Endothelial cell of umbilical vein (primary cell): ENCODE measurements at regions not wholly inside any gene's neighbourhood (a gene's known extent, or its start where the extent isn't known, plus 50 kb on each side); places are given as distances from the start of the nearest gene placed in this dataset.

Experiments
- BruUV-seq: library from RNA; stranded (reverse); fragments of 400-500 nt; replicated peaks from 2 replicates; lab custom pipeline; 2021; lab: Mats Ljungman, UMichigan
- CTCF ChIA-PET: fragments of 300-600, 350-600 bp; sonication (Branson Sonifier 250); formaldehyde crosslinking; loops from one replicate; lab custom pipeline; 2021; ENCODE audit warnings: antibody characterized with exemption, inconsistent platforms; lab: Charles Lee
- POLR2A ChIA-PET: fragments of 300-600, 350-600 bp; sonication (Branson Sonifier 250); formaldehyde crosslinking; loops from one replicate; lab custom pipeline; 2021; ENCODE audit warnings: antibody characterized with exemption, inconsistent platforms; lab: Charles Lee
- DNase-seq: peaks from one replicate; pipeline ENCODE4 v3.0.0-alpha.2; 2011; ENCODE audit warnings: low read depth, low spot score
- FAIRE-seq: peaks from 2 replicates; lab custom pipeline; 2011; peaks lifted over from hg19 to GRCh38; lab: Jason Lieb, UNC
- H2AFZ ChIP-seq: 2 replicates; pipeline ENCODE4 v1.6.0; 2012; ENCODE audit warnings: low read depth, low read length, control low read depth, inconsistent platforms
- H3K27ac ChIP-seq: 2 replicates; pipeline ENCODE4 v1.5.1; 2011; ENCODE audit warnings: low read depth, mild to moderate bottlenecking, control low read depth, low read length, moderate library complexity; ENCODE audit not compliant: insufficient read depth
- H3K27me3 ChIP-seq, 2 experiments: 2 replicates each; pipeline versions ENCODE4 v1.6.0 to v1.6.1; 2011; ENCODE audit warnings: low read length in 2 of 2, mixed read lengths in 1 of 2; ENCODE audit not compliant: control insufficient read depth in 2 of 2, insufficient read depth in 2 of 2
- H3K36me3 ChIP-seq, 2 experiments: 2 replicates in 1 of 2; 3 replicates in 1 of 2; pipeline ENCODE4 v1.5.1; 2011; ENCODE audit warnings: low read length in 2 of 2, mild to moderate bottlenecking in 1 of 2, moderate library complexity in 1 of 2; ENCODE audit not compliant: control insufficient read depth in 2 of 2, insufficient read depth in 2 of 2; ENCODE audit errors: extremely low read depth in 1 of 2
- H3K4me1 ChIP-seq: 3 replicates; pipeline ENCODE4 v1.5.1; 2011; ENCODE audit warnings: mild to moderate bottlenecking, low read length; ENCODE audit not compliant: control insufficient read depth, insufficient read depth; ENCODE audit errors: extremely low read depth
- H3K4me2 ChIP-seq: 2 replicates; pipeline ENCODE4 v1.6.1; 2011; ENCODE audit warnings: low read length, control low read depth, mixed read lengths; ENCODE audit not compliant: insufficient read depth
- H3K4me3 ChIP-seq, 3 experiments: fragments of 200-600 bp in 1 of 3; sonication (generic), shearing (Covaris generic) in 1 of 3; replicated peaks in 1 of 3; 2 replicates each; pipeline ENCODE4 v1.5.1; 2011 to 2016; ENCODE audit warnings: control low read depth in 3 of 3, low read length in 3 of 3, mild to moderate bottlenecking in 2 of 3, inconsistent platforms in 1 of 3, low read depth in 1 of 3, moderate library complexity in 1 of 3; ENCODE audit not compliant: insufficient read depth in 1 of 3
- H3K79me2 ChIP-seq: 2 replicates; pipeline ENCODE4 v1.6.0; 2012; ENCODE audit warnings: low read length, inconsistent platforms; ENCODE audit not compliant: control insufficient read depth, insufficient read depth
- H3K9ac ChIP-seq: replicated peaks from 2 replicates; pipeline ENCODE3; 2011; ENCODE audit warnings: low read length, control low read depth; ENCODE audit not compliant: insufficient read depth; ENCODE audit errors: extremely low read depth
- H3K9me1 ChIP-seq: replicated peaks from 3 replicates; pipeline ENCODE4 v1.6.0; 2011; ENCODE audit warnings: mild to moderate bottlenecking, low read length; ENCODE audit not compliant: control insufficient read depth, insufficient read depth; ENCODE audit errors: extremely low read depth
- H3K9me3 ChIP-seq: replicated peaks from 2 replicates; pipeline ENCODE4 v1.5.1; 2012; ENCODE audit warnings: low read length, inconsistent platforms; ENCODE audit not compliant: control insufficient read depth, insufficient read depth
- H4K20me1 ChIP-seq: replicated peaks from 2 replicates; pipeline ENCODE3; 2011; ENCODE audit warnings: mild to moderate bottlenecking, low read length; ENCODE audit not compliant: control insufficient read depth, insufficient read depth; ENCODE audit errors: extremely low read depth
- CTCF ChIP-seq, 2 donors: IDR thresholded peaks; 1 replicate in 1 of 2; 2 replicates in 1 of 2; pipeline ENCODE4 v1.5.1; 2011; ENCODE audit warnings: low read length in 2 of 2, mild to moderate bottlenecking in 2 of 2, moderate library complexity in 2 of 2, control low read depth in 1 of 2, inconsistent platforms in 1 of 2, low read depth in 1 of 2; ENCODE audit not compliant: insufficient read depth in 1 of 2; ENCODE audit errors: extremely low read depth in 1 of 2
- EZH2 ChIP-seq: IDR thresholded peaks from 2 replicates; pipeline ENCODE4 v1.6.1; 2012; ENCODE audit warnings: borderline replicate concordance, low read depth, mild to moderate bottlenecking, moderate library complexity, low read length, inconsistent platforms; ENCODE audit not compliant: severe bottlenecking
- FOS ChIP-seq: IDR thresholded peaks from 2 replicates; pipeline ENCODE4 v1.6.1; 2011; ENCODE audit warnings: mild to moderate bottlenecking, low read length, moderate library complexity, borderline replicate concordance; ENCODE audit not compliant: insufficient read depth
- GATA2 ChIP-seq: IDR thresholded peaks from 2 replicates; pipeline ENCODE4 v1.7.0; 2011; ENCODE audit warnings: low read depth, mild to moderate bottlenecking, moderate library complexity, mixed read lengths, low read length; ENCODE audit not compliant: insufficient read length, insufficient read depth
- JUN ChIP-seq: IDR thresholded peaks from 2 replicates; pipeline ENCODE4 v1.6.1; 2011; ENCODE audit warnings: borderline replicate concordance, low read depth; ENCODE audit not compliant: insufficient read length, insufficient read depth
- MAX ChIP-seq: IDR thresholded peaks from 2 replicates; pipeline ENCODE4 v1.6.1; 2011; ENCODE audit not compliant: insufficient read depth, insufficient read length
- MYC ChIP-seq: IDR thresholded peaks from one replicate; pipeline ENCODE4 v1.6.1; 2011; ENCODE audit warnings: mild to moderate bottlenecking, low read depth, low read length
- POLR2A ChIP-seq: IDR thresholded peaks from 2 replicates; pipeline ENCODE4 v1.6.1; 2012; ENCODE audit warnings: low read depth, mild to moderate bottlenecking, control low read depth, low read length
- POLR2AphosphoS5 ChIP-seq: IDR thresholded peaks from 2 replicates; pipeline ENCODE4 v1.6.1; 2012; ENCODE audit warnings: low read depth, mild to moderate bottlenecking, control low read depth, low read length, moderate library complexity; ENCODE audit not compliant: insufficient read depth
- dilution Hi-C: fragments of 300-500 bp; cut with MboI; formaldehyde crosslinking; loops from one replicate; pipeline ENCODE4 v1.15.0; 2019; ENCODE audit warnings: low sequenced_read_pairs; ENCODE audit not compliant: extremely low pct_ligation_motif_present
- intact Hi-C: fragments of 100-400 bp; cut with micrococcal nuclease; formaldehyde crosslinking; loops from one replicate; pipeline ENCODE4 v1.10.0; 2022

- POLR2A ChIA-PET: no interaction called here
- Histone ChIP-seq H3K27ac (no peak overlapping the region), H3K9ac (no peak overlapping the region), H4K20me1 (no peaks in the 10 kb centered on the region), H3K36me3 (no peaks in the 10 kb centered on the region), H2AFZ (no peak overlapping the region), H3K4me3 (no peak overlapping the region), H3K9me1 (no peaks in the 10 kb centered on the region), H3K79me2 (no peaks in the 10 kb centered on the region), H3K4me1 (no peaks in the 10 kb centered on the region), H3K27me3 (no peaks in the 10 kb centered on the region), H3K9me3 (no peaks in the 10 kb centered on the region), H3K4me2 (no peak overlapping the region)
- DNase-seq (no peak), FAIRE-seq (no peak)
- intact Hi-C loops (no loop called here), dilution Hi-C loops (no loop called here)
- TF ChIP-seq JUN (no peak), GATA2 (no peak), MAX (no peak), FOS (no peak), CTCF (IDR thresholded peaks at IDR 0.05; ENCODE audit: extremely low read depth in 1 of 2, insufficient read depth in 1 of 2, low read depth in 1 of 2, low read length in 2 of 2) (no peak), MYC (no peak)
- no TSS peak for BruUV-seq
- CTCF ChIA-PET: no interaction called here
Measured at GRCh38 chr13:111604097-111604496, 283.7 kb downstream of the TEX29 start.

GRCh38 chr13:111608556-111608955 is 288.1 kb downstream of the TEX29 start:
- intact Hi-C loops: no loop called here
- H3K9me1 ChIP-seq: no peaks in the 10 kb centered on the region
- H3K27ac ChIP-seq: no peak overlapping the region
- no peak overlapping the region for H3K9ac ChIP-seq
- peaks cover 2% of the 10 kb centered on the region for H3K9me3 ChIP-seq
- POLR2A ChIA-PET: no interaction called here
- no peak for FAIRE-seq
- DNase-seq: no peak
- CTCF ChIA-PET: no interaction called here
- H3K79me2 ChIP-seq: no peaks in the 10 kb centered on the region
- H4K20me1 ChIP-seq: no peaks in the 10 kb centered on the region
- BruUV-seq: no TSS peak
- no peak overlapping the region for H2AFZ ChIP-seq
- H3K4me2 ChIP-seq: no peak overlapping the region
- dilution Hi-C loops: no loop called here
- no peaks in the 10 kb centered on the region for H3K4me1 ChIP-seq
- H3K27me3 ChIP-seq: no peaks in the 10 kb centered on the region
- TF ChIP-seq MYC (no peak), POLR2A (no peak), FOS (no peak), CTCF (IDR thresholded peaks at IDR 0.05; ENCODE audit: extremely low read depth in 1 of 2, insufficient read depth in 1 of 2, low read depth in 1 of 2, low read length in 2 of 2) (no peak), JUN (no peak), MAX (no peak), GATA2 (no peak), POLR2AphosphoS5 (no peak), EZH2 (no peak)
- no peaks in the 10 kb centered on the region for H3K36me3 ChIP-seq
- no peak overlapping the region for H3K4me3 ChIP-seq
